NT2/D1 (cell line): ENCODE measurements at regions not wholly inside any gene's neighbourhood (a gene's known extent, or its start where the extent isn't known, plus 50 kb on each side); places are given as distances from the start of the nearest gene placed in this dataset.

Source experiments
- SUZ12 ChIP-seq: IDR thresholded peaks from 2 replicates; pipeline ENCODE4 v1.6.1; 2011; ENCODE audit not compliant: insufficient read length, insufficient read depth; ENCODE audit errors: extremely low read depth
- YY1 ChIP-seq: IDR thresholded peaks from 2 replicates; pipeline ENCODE4 v1.6.1; 2011; ENCODE audit not compliant: insufficient read length, insufficient read depth
- ZNF274 ChIP-seq: IDR thresholded peaks from 2 replicates; pipeline ENCODE4 v1.6.1; 2011; ENCODE audit warnings: mild to moderate bottlenecking, low read depth, low read length

DNA sequence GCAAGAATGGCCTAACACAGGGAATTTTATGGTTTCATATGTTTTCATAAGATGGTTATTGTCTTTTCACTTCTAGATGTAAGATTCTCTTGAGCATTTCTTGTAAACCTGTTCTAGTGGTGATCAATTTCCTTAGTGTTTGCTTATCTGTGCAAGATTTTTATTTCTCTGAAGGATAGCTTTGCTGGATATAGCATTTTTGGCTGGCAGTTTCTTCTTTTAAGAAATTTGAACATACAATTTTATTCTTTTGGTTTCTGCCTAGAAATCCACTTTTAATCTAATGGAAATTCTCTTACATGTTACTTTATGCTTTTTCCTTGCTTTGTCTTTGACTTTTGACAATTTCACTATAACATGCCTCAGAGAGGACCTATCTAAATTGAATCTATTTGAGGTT lies 276.5 kb upstream of the SFRP2 start:
- TF ChIP-seq YY1: no peak
- TF ChIP-seq ZNF274: no peak
- no peak for TF ChIP-seq SUZ12
